HG02938 (cell line): ENCODE measurements at regions not wholly inside any gene's neighbourhood (a gene's known extent, or its start where the extent isn't known, plus 50 kb on each side); places are given as distances from the start of the nearest gene placed in this dataset.

ENCODE experiments used
- ATAC-seq: cut with Tn5 transposase; IDR thresholded peaks from one replicate; pipeline ENCODE4 v1.9.1; 2021; ENCODE audit warnings: mild to moderate bottlenecking, moderate library complexity; ENCODE audit not compliant: unreplicated experiment

- ATAC-seq = peak; percentile 57
Observed at GRCh38 chr7:32273297-32273696, 203.1 kb upstream of the PDE1C start.

- no peak for ATAC-seq
Observed at GRCh38 chr7:32266932-32267475, 196.8 kb upstream of the PDE1C start.

GRCh38 chr7:32264702-32265284 is 194.6 kb upstream of the PDE1C start:
- no peak for ATAC-seq

GRCh38 chr7:32263611-32264010 is 193.4 kb upstream of the PDE1C start:
- ATAC-seq = no peak

GRCh38 chr7:32262315-32262714 is 192.1 kb upstream of the PDE1C start:
- no peak for ATAC-seq

GRCh38 chr7:32259931-32260596 is 189.9 kb upstream of the PDE1C start:
- peak; percentile 95 for ATAC-seq

GRCh38 chr7:32258265-32258664 is 188.1 kb upstream of the PDE1C start:
- no peak for ATAC-seq

- ATAC-seq = no peak
Observed at GRCh38 chr7:32257621-32258020, 187.4 kb upstream of the PDE1C start.

- no peak for ATAC-seq
Observed at GRCh38 chr7:32256811-32257210, 186.6 kb upstream of the PDE1C start.

- no peak for ATAC-seq
Observed at GRCh38 chr7:32256376-32256775, 186.2 kb upstream of the PDE1C start.

- ATAC-seq = no peak
Observed at GRCh38 chr7:32255036-32255435, 184.8 kb upstream of the PDE1C start.

GRCh38 chr7:32253299-32253698 is 183.1 kb upstream of the PDE1C start:
- no peak for ATAC-seq

- no peak for ATAC-seq
Observed at GRCh38 chr7:32251659-32252058, 181.5 kb upstream of the PDE1C start.

GRCh38 chr7:32250471-32251260 is 180.5 kb upstream of the PDE1C start:
- no peak for ATAC-seq

- ATAC-seq = no peak
Observed at GRCh38 chr7:32250003-32250402, 179.8 kb upstream of the PDE1C start.

- no peak for ATAC-seq
Observed at GRCh38 chr7:32248522-32248921, 178.3 kb upstream of the PDE1C start.

GRCh38 chr7:32244806-32245345 is 174.7 kb upstream of the PDE1C start:
- ATAC-seq = no peak

GRCh38 chr7:32243687-32244290 is 173.6 kb upstream of the PDE1C start:
- ATAC-seq = no peak

GRCh38 chr7:32242436-32242835 is 172.2 kb upstream of the PDE1C start:
- ATAC-seq = no peak

- no peak for ATAC-seq
Observed at GRCh38 chr7:32241636-32242035, 171.4 kb upstream of the PDE1C start.

GRCh38 chr7:32239764-32240163 is 169.6 kb upstream of the PDE1C start:
- no peak for ATAC-seq
